ENCODE measurements at regions not wholly inside any gene's neighbourhood (a gene's known extent, or its start where the extent isn't known, plus 50 kb on each side); places are given as distances from the start of the nearest gene placed in this dataset.

DNA sequence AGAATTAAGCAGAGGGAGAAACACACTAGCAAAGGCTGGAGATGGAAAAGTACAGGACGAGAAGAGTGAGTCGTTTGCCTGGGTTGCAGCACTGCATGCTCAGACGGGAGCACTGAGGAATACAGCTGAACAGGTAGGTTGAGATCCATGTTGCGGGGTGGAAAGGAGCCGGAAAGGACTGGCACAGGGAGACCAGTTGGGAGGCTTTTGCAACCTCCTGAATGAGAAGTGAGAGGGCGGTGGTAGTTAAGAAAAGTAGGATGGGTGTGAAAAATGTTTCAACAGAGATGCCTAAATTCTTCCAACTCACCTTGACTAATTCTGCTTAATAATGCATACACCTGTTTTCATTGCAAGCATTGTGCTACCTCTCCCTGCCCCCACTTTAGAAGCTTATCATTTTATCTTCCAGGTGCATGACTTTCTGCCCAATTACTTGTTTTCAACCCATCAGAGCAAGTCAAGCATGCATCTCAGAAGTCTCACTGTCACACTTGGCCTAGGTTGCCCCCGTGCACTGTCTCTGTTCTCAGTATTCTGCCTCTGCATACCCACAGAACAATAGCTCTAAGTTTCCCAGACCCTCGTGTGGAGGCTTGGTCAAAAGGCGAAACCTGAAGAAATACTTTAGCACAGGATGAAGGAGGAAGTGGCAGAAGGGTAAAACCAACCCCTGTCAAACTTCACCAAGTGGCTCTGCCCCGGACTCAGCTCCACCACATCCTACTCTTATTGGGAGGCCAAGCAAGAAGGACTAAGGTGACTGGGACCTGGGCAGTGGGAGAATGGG is 199.3 kb upstream of the BCL6 start:
- H3K4me3 ChIP-seq = no peak overlapping the region
- TF ChIP-seq, protein P1, sequence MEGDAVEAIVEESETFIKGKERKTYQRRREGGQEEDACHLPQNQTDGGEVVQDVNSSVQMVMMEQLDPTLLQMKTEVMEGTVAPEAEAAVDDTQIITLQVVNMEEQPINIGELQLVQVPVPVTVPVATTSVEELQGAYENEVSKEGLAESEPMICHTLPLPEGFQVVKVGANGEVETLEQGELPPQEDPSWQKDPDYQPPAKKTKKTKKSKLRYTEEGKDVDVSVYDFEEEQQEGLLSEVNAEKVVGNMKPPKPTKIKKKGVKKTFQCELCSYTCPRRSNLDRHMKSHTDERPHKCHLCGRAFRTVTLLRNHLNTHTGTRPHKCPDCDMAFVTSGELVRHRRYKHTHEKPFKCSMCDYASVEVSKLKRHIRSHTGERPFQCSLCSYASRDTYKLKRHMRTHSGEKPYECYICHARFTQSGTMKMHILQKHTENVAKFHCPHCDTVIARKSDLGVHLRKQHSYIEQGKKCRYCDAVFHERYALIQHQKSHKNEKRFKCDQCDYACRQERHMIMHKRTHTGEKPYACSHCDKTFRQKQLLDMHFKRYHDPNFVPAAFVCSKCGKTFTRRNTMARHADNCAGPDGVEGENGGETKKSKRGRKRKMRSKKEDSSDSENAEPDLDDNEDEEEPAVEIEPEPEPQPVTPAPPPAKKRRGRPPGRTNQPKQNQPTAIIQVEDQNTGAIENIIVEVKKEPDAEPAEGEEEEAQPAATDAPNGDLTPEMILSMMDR (IDR thresholded peaks at IDR 0.05) = no peak
- TF ChIP-seq EP300 (IDR thresholded peaks at IDR 0.05) = no peak
- TF ChIP-seq POLR2A (IDR thresholded peaks at IDR 0.05) = no peak
- DNase-seq = no peak
- H3K27ac ChIP-seq = no peak overlapping the region
- H3K9me3 ChIP-seq = no peaks in the 10 kb centered on the region
- 88 to 89% (median 88%) methylated on average over 10 of the region's 10 CpGs for WGBS, 3 donors
- intact Hi-C loops (cut with DNase I) = no loop called here
- no peaks in the 10 kb centered on the region for H3K36me3 ChIP-seq
- no peaks in the 10 kb centered on the region for H3K27me3 ChIP-seq
- no peaks in the 10 kb centered on the region for H3K4me1 ChIP-seq (ENCODE audit: insufficient read depth)

DNA sequence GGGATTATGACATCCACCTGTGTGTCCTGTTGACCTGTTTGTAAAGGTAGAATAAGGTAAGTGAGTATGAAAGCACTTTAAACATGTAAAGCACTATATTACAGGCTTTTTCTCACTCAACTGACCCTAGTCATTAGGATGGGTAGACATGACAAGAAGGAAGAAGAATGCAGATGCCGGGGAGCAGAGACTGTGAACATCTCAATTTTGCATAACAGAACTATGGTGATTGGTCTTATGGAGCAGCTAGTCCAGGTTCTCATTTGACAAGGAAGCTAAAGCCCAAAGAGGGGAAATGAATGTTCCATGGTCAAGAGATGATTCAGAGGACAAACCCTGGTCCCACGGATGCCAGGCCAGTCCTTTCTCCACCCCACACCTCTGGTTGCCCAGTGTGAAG is 200.1 kb upstream of the BCL6 start:
- WGBS, 3 donors = 82 to 92% (median 89%) methylated on average over 2 of the region's 2 CpGs
- Histone ChIP-seq H3K9me3 (no peaks in the 10 kb centered on the region), H3K27ac (no peak overlapping the region), H3K4me1 (ENCODE audit: insufficient read depth) (no peaks in the 10 kb centered on the region), H3K36me3 (no peaks in the 10 kb centered on the region), H3K4me3 (no peak overlapping the region), H3K27me3 (no peaks in the 10 kb centered on the region)
- DNase-seq = no peak
- intact Hi-C loops (cut with DNase I) = no loop called here
- TF ChIP-seq EP300 (IDR thresholded peaks at IDR 0.05) (no peak), POLR2A (IDR thresholded peaks at IDR 0.05) (no peak)
- TF ChIP-seq, protein P1 (IDR thresholded peaks at IDR 0.05) = no peak

DNA sequence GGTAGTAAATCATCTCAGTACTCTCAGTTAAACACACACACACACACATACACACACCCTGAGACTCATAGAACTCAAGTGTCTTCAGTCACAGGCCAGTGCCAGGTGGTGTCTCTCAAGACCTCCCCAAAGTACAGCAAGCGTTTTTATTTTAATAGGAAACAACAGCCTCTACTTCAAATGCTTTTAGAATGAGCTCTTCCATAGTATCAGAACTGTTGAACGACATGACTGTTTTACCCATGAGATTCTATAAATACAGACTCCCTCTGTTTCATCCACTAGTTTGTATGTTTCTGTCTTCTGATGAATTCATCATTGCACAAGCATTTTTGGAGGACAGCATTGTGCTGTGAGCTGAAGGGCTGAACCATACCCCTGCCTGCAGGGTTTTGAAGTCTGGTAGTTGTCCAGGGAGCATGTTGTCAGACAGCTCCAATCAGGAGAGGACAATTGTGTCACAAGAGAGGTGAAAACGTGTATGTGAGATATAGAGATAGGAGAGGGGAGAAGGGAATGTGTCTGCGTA is 201.0 kb upstream of the BCL6 start:
- intact Hi-C loops (cut with DNase I) = no loop called here
- H3K27me3 ChIP-seq = no peaks in the 10 kb centered on the region
- H3K4me1 ChIP-seq (ENCODE audit: insufficient read depth) = no peaks in the 10 kb centered on the region
- WGBS, 3 donors = 40 to 49% (median 45%) methylated on average over 4 of the region's 4 CpGs
- H3K9me3 ChIP-seq = no peaks in the 10 kb centered on the region
- DNase-seq = no peak
- no peak overlapping the region for H3K27ac ChIP-seq
- TF ChIP-seq, protein P1 (IDR thresholded peaks at IDR 0.05) = no peak
- no peak for TF ChIP-seq EP300 (IDR thresholded peaks at IDR 0.05)
- no peaks in the 10 kb centered on the region for H3K36me3 ChIP-seq
- no peak overlapping the region for H3K4me3 ChIP-seq

DNA sequence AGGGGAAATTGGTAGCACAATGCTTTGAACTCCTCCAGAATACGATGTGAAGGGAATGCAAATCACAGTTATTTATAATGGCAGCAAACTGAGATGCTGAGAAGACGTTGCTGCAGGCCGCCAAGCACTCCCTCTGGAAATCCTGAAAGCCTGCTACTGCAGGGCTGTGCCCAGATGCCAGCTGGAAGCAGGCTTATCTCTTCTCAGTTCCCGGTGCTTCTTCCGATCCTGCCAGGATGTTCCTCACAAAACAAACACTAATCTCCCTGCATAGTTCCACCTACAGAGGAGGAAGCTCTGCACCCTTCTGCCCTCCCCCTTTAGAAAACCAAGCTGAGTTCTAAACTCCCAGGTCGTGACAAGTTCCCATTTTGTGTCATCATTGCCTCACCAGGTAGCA is 201.7 kb upstream of the BCL6 start:
- H3K36me3 ChIP-seq = no peaks in the 10 kb centered on the region
- no peak overlapping the region for H3K27ac ChIP-seq
- no peak for TF ChIP-seq EP300 (IDR thresholded peaks at IDR 0.05)
- TF ChIP-seq, protein P1 (IDR thresholded peaks at IDR 0.05) = no peak
- intact Hi-C loops (cut with DNase I) = no loop called here
- WGBS, 3 donors = 34 to 39% (median 37%) methylated on average over 6 of the region's 6 CpGs
- H3K4me3 ChIP-seq = no peak overlapping the region
- no peak for DNase-seq
- H3K27me3 ChIP-seq = no peaks in the 10 kb centered on the region
- no peaks in the 10 kb centered on the region for H3K9me3 ChIP-seq
- no peaks in the 10 kb centered on the region for H3K4me1 ChIP-seq (ENCODE audit: insufficient read depth)
